T-helper 1 cell treated with Interleukin-12 subunit alpha and Interleukin-12 subunit beta and Interleukin-4 antibody, amounts not matched to agents 30 μg/mL and 1 μg/mL, for 36 hours (primary cell): ENCODE measurements at regions not wholly inside any gene's neighbourhood (a gene's known extent, or its start where the extent isn't known, plus 50 kb on each side); places are given as distances from the start of the nearest gene placed in this dataset.
A peak's percentile ranks its signal among the peaks of the same experiment; 100 is the strongest.

Source experiments
- H3K27ac Mint-ChIP-seq: one replicate; pipeline ENCODE4 v1.8.0; 2021; ENCODE audit warnings: mild to moderate bottlenecking, mixed read lengths
- H3K27me3 Mint-ChIP-seq: one replicate; pipeline ENCODE4 v1.8.0; 2021; ENCODE audit warnings: low read depth, mixed read lengths
- H3K36me3 Mint-ChIP-seq: one replicate; pipeline ENCODE4 v1.8.0; 2021; ENCODE audit warnings: low read depth, mixed read lengths
- H3K4me1 Mint-ChIP-seq: one replicate; pipeline ENCODE4 v1.8.0; 2021; ENCODE audit warnings: low read depth, mixed read lengths
- H3K4me3 Mint-ChIP-seq: one replicate; pipeline ENCODE4 v1.8.0; 2021; ENCODE audit warnings: mild to moderate bottlenecking, moderate library complexity, mixed read lengths
- H3K9me3 Mint-ChIP-seq: one replicate; pipeline ENCODE4 v1.8.0; 2021; ENCODE audit warnings: mixed read lengths

GRCh38 chr2:9156483-9156882 is 50.1 kb upstream of the ASAP2 start:
- H3K4me3 Mint-ChIP-seq, result no peak overlapping the region
- H3K9me3 Mint-ChIP-seq, result no peaks in the 10 kb centered on the region
- no peaks in the 10 kb centered on the region for H3K4me1 Mint-ChIP-seq
- peaks cover 21% of the 10 kb centered on the region for H3K27me3 Mint-ChIP-seq
- no peaks in the 10 kb centered on the region for H3K36me3 Mint-ChIP-seq
- no peak overlapping the region for H3K27ac Mint-ChIP-seq

GRCh38 chr2:9154061-9154460 is 52.6 kb upstream of the ASAP2 start:
- no peaks in the 10 kb centered on the region for H3K36me3 Mint-ChIP-seq
- no peak overlapping the region for H3K27ac Mint-ChIP-seq
- peaks cover 19% of the 10 kb centered on the region for H3K27me3 Mint-ChIP-seq
- H3K4me1 Mint-ChIP-seq, result no peaks in the 10 kb centered on the region
- H3K9me3 Mint-ChIP-seq, result no peaks in the 10 kb centered on the region
- no peak overlapping the region for H3K4me3 Mint-ChIP-seq

- peaks cover 19% of the 10 kb centered on the region for H3K27me3 Mint-ChIP-seq
- H3K4me1 Mint-ChIP-seq, result no peaks in the 10 kb centered on the region
- no peaks in the 10 kb centered on the region for H3K36me3 Mint-ChIP-seq
- H3K4me3 Mint-ChIP-seq, result no peak overlapping the region
- no peak overlapping the region for H3K27ac Mint-ChIP-seq
- no peaks in the 10 kb centered on the region for H3K9me3 Mint-ChIP-seq
Observed at GRCh38 chr2:9153643-9153980, 53.0 kb upstream of the ASAP2 start.

- Mint-ChIP-seq H3K4me3 (no peak overlapping the region), H3K27me3 (peaks cover 19% of the 10 kb centered on the region), H3K36me3 (no peaks in the 10 kb centered on the region)
Observed at GRCh38 chr2:9152975-9153642, 53.5 kb upstream of the ASAP2 start.

GRCh38 chr2:9150906-9151305 is 55.7 kb upstream of the ASAP2 start:
- no peaks in the 10 kb centered on the region for H3K9me3 Mint-ChIP-seq
- H3K4me3 Mint-ChIP-seq, result no peak overlapping the region
- peaks cover 25% of the 10 kb centered on the region for H3K27me3 Mint-ChIP-seq
- H3K36me3 Mint-ChIP-seq, result no peaks in the 10 kb centered on the region
- no peak overlapping the region for H3K27ac Mint-ChIP-seq
- H3K4me1 Mint-ChIP-seq, result no peaks in the 10 kb centered on the region

More at GRCh38 chr2:9152975-9153642, 53.5 kb upstream of the ASAP2 start:
- Mint-ChIP-seq H3K4me1 (no peaks in the 10 kb centered on the region), H3K27ac (no peak overlapping the region), H3K9me3 (no peaks in the 10 kb centered on the region)

DNA sequence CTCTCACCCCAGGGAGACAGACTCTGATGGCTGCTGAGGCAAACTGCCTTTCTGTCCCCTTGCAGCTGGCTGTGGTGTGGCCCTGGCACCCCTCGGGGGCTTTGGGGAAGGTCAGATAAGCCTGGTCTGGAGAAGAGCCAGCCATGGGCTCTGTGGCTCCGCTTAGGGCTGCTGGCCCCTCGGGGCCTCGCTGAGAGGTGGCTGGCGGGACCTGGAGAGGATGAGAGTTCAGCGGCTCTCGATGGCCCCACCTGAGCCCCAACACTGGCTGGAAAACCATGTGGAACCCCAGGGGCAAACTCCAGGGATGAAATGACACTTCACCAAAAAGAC is 56.1 kb upstream of the ASAP2 start:
- peaks cover 25% of the 10 kb centered on the region for H3K27me3 Mint-ChIP-seq
- no peaks in the 10 kb centered on the region for H3K4me1 Mint-ChIP-seq
- no peaks in the 10 kb centered on the region for H3K9me3 Mint-ChIP-seq
- no peaks in the 10 kb centered on the region for H3K36me3 Mint-ChIP-seq
- no peak overlapping the region for H3K27ac Mint-ChIP-seq
- no peak overlapping the region for H3K4me3 Mint-ChIP-seq

GRCh38 chr2:9149726-9150567 is 56.7 kb upstream of the ASAP2 start:
- Mint-ChIP-seq H3K4me1 (no peaks in the 10 kb centered on the region), H3K27ac (no peak overlapping the region), H3K9me3 (no peaks in the 10 kb centered on the region), H3K4me3 (no peak overlapping the region), H3K36me3 (no peaks in the 10 kb centered on the region), H3K27me3 (peaks cover 25% of the 10 kb centered on the region)

DNA sequence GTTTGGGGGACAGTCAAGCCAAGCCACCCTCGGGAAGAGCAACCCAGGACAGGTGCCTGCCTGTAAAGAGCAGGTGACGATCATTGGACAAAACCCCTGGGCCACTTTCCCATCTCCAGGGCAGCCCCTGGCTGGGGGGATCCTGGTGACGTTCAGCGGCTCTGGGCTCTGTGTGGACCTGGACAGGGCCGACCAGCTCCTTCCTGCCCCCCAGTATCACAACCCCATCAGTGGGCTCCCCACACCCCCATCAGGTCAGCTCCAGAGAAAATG is 57.3 kb upstream of the ASAP2 start:
- Mint-ChIP-seq H3K9me3 (no peaks in the 10 kb centered on the region), H3K4me3 (no peak overlapping the region), H3K4me1 (no peaks in the 10 kb centered on the region), H3K27ac (no peak overlapping the region), H3K36me3 (no peaks in the 10 kb centered on the region), H3K27me3 (peaks cover 30% of the 10 kb centered on the region)

DNA sequence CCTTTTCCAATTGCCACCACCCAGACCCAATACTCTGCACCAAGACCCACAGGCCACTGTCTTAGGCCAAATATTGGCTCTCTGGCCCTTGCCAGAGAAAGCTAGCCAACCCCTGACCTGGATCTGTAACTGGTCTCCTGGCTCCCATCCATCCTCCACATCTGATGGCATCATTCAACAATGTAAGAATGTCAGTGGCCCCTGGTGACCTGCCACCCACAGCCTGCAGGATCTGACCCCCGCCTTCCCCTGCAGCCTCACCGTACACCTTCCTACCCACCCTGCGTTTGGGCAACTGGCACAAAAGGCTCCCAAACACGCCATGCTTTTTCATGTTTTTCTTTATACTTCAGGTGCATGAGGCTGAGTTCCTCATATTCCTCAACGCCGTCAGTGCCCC is 60.0 kb upstream of the ASAP2 start:
- no peak overlapping the region for H3K27ac Mint-ChIP-seq

DNA sequence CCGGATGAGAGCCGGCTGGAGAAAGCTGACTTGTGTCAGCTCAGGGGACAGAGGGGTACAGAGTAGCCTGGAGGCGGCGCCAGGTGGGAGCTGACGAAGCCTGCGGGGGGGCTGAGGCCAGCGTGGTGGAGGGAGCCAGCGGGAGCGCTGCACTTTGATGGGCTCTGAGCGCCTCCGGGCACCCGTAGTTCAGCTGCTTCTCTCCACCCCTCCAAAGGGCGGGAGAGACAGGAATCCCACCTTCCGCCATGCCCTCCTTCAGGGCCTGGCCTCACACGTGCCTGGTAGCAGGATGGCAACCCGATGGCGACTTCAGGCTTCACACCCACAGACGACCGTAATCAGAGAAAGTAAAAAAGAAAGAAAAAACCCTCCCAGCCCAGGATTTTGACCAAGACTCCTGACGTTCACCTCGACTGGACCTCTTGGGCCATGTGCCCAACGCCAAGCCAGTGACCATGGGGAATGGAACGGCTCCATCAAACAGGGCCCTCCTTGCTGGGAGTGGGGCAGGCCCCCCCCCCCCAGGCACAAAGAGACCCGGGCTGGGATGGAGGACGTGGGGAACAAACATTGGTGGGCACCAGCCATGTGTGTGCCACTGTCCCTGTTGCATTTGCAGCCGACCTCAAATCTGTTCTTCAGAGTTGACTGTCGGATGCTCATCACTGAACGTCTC is 60.7 kb upstream of the ASAP2 start:
- Mint-ChIP-seq H3K4me3 (no peak overlapping the region), H3K27ac (no peak overlapping the region)

More for the DNA sequence above, 60.0 kb upstream of the ASAP2 start:
- Mint-ChIP-seq H3K36me3 (no peaks in the 10 kb centered on the region), H3K4me3 (no peak overlapping the region), H3K4me1 (no peaks in the 10 kb centered on the region), H3K27me3 (peaks cover 19% of the 10 kb centered on the region), H3K9me3 (no peaks in the 10 kb centered on the region)

DNA sequence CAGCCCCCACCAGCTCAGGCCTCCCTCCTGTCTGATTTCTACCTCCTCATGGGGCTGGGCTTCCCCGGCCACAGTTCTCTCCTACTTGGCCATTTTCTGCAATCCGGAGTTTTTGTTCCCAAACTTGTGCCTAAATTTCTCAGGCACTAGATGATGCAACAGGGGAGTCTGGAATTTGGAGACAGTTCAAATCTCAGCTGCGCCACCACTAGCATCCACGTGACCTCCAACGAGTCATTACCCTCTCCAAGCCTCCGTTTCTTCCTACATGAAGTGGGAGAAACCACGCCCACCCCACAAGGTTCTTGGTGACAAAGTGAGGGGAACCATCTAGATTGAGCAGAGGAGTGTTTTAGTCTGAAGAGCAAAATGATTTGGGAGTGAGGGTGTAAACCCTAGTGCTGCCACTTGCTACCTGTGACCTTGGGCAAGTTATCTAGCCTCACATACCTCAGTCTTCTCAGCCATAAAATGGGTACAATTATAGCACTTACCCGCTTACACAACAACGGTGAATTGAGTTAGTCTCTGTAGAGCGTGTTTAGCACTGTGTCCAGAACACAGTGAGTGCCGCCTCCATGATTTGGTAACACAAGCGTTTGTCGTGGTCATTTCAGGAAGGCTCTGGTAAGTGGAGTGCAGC is 61.4 kb upstream of the ASAP2 start:
- Mint-ChIP-seq H3K36me3 (no peaks in the 10 kb centered on the region), H3K9me3 (no peaks in the 10 kb centered on the region), H3K4me3 (no peak overlapping the region), H3K27me3 (peaks cover 28% of the 10 kb centered on the region), H3K4me1 (no peaks in the 10 kb centered on the region), H3K27ac (no peak overlapping the region)

More for the DNA sequence above, 60.7 kb upstream of the ASAP2 start:
- H3K36me3 Mint-ChIP-seq, result no peaks in the 10 kb centered on the region
- no peaks in the 10 kb centered on the region for H3K9me3 Mint-ChIP-seq
- peaks cover 26% of the 10 kb centered on the region for H3K27me3 Mint-ChIP-seq
- H3K4me1 Mint-ChIP-seq, result no peaks in the 10 kb centered on the region

DNA sequence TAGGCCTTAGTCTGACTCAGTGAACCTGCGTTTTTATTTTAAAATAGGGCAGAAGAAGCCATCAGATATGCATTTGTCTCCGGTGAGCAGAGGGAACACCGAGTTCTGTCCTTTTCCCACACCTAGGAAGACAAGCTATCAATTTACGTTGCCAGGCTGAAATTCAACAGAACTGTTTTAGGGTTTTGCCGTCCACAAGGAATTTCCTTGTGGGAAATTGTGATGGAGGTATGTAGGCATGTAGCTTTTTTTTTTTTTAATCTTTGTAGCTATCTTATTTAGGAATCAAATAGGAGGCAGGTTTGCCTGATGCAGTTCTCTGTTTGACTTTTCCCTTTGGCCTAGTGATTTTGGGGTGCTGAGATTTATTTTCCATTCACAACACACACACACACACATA is 62.0 kb upstream of the ASAP2 start:
- H3K36me3 Mint-ChIP-seq, result no peaks in the 10 kb centered on the region
- peaks cover 2% of the 10 kb centered on the region for H3K4me1 Mint-ChIP-seq
- no peaks in the 10 kb centered on the region for H3K9me3 Mint-ChIP-seq
- no peak overlapping the region for H3K4me3 Mint-ChIP-seq
- no peak overlapping the region for H3K27ac Mint-ChIP-seq
- H3K27me3 Mint-ChIP-seq, result peaks cover 28% of the 10 kb centered on the region

- Mint-ChIP-seq H3K27ac (peak overlapping the region; percentile 13), H3K9me3 (no peaks in the 10 kb centered on the region), H3K36me3 (no peaks in the 10 kb centered on the region), H3K27me3 (peaks cover 28% of the 10 kb centered on the region), H3K4me3 (no peak overlapping the region), H3K4me1 (peaks cover 2% of the 10 kb centered on the region)
Observed at GRCh38 chr2:9144046-9144445, 62.6 kb upstream of the ASAP2 start.

GRCh38 chr2:9143264-9143815 is 63.3 kb upstream of the ASAP2 start:
- H3K4me1 Mint-ChIP-seq, result peaks cover 2% of the 10 kb centered on the region
- peaks cover 28% of the 10 kb centered on the region for H3K27me3 Mint-ChIP-seq
- H3K36me3 Mint-ChIP-seq, result no peaks in the 10 kb centered on the region
- H3K9me3 Mint-ChIP-seq, result no peaks in the 10 kb centered on the region
- no peak overlapping the region for H3K27ac Mint-ChIP-seq
- H3K4me3 Mint-ChIP-seq, result no peak overlapping the region
